ENCODE measurements at regions not wholly inside any gene's neighbourhood (a gene's known extent, or its start where the extent isn't known, plus 50 kb on each side); places are given as distances from the start of the nearest gene placed in this dataset.

DNA sequence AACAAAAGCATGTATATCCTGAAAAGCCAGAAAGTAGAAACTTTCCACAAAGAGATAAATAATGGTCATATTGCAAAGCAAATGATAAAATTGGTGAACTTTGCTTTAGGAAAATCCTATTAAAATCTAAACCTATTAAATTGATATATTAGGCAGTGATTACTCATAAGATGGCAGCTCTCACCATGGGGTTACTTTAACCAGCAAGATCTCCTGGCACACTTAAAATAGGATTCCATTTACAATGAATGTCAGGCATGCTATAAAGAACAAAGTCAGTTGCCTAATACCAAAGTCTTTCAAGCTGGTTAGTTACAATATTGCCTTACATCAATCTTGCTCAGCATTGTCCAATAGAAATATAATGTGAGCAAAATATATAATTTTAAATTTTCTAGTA is 816.2 kb downstream of the BCL11A start:
- TF ChIP-seq POLR2A (IDR thresholded peaks at IDR 0.05) (no peak), POLR2AphosphoS5 (IDR thresholded peaks at IDR 0.05) (no peak)
